ENCODE measurements at regions not wholly inside any gene's neighbourhood (a gene's known extent, or its start where the extent isn't known, plus 50 kb on each side); places are given as distances from the start of the nearest gene placed in this dataset.

DNA sequence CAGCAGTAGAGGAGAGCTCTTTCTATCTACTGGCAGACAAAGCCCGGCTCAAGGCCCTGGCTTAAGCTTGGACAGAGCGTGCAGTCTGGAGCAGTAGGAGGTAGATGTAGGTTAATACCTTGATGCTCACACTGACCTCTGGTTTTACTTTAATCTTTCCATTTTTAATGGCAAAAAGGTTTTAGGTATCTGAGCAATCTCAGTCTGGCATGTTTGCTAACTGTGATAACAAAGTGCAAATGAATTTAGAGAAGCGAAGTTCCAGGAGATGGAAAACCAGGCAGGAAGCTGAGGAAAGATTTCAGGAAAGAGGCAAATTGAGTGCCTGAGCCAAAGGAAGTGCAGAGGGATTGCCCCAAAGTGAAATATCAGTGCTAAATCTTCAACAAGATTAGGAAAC is 356.6 kb downstream of the FOXO1 start:
- no peak for ATAC-seq
- intact Hi-C loops (cut with DNase I): loop anchor here (10.0 kb wide), 2 partner anchors 255 to 355 kb away; partner anchors contain the start of gene FOXO1
- DNase-seq (ENCODE audit: missing footprints): no peak

DNA sequence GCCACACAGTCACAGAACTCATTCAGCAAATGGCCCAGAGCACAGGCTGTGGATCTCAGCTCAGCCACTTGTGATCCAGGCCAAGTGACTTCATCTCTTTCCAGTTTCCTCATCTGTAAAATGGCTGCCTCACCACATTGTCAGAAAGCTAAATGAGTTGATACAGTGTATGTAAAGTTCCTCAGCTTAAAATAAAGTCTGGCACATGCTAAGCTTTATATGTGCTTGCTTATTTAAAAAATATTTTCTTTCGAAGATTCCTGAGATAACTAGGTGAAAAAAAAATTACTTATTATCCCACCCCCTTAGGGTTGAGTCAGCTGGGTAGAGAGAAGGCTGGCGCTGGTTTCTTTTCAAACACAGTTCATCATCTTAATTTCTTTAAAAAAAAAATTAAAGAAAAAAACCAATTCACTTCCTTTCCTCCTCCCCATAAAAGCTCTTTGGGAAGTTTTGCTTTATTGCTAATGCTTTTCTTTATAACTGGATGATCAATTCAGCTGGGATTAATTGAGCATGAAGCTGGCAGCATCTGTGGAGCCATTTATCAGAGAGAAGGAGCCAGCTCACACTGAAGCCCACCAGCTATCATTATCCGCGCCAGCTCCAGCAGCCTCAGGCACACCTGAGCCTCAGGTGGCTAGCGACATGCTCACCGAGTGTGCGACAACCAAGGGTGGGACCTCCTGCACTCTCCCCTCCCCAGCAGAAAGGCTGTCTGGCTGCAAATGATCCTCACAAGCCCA is 354.9 kb downstream of the FOXO1 start:
- ATAC-seq (no peak), DNase-seq (ENCODE audit: missing footprints) (no peak)
- intact Hi-C loops (cut with DNase I): loop anchor here (2.0 to 10.0 kb wide), 3 partner anchors 121 to 353 kb away; partner anchors contain the start of gene FOXO1

DNA sequence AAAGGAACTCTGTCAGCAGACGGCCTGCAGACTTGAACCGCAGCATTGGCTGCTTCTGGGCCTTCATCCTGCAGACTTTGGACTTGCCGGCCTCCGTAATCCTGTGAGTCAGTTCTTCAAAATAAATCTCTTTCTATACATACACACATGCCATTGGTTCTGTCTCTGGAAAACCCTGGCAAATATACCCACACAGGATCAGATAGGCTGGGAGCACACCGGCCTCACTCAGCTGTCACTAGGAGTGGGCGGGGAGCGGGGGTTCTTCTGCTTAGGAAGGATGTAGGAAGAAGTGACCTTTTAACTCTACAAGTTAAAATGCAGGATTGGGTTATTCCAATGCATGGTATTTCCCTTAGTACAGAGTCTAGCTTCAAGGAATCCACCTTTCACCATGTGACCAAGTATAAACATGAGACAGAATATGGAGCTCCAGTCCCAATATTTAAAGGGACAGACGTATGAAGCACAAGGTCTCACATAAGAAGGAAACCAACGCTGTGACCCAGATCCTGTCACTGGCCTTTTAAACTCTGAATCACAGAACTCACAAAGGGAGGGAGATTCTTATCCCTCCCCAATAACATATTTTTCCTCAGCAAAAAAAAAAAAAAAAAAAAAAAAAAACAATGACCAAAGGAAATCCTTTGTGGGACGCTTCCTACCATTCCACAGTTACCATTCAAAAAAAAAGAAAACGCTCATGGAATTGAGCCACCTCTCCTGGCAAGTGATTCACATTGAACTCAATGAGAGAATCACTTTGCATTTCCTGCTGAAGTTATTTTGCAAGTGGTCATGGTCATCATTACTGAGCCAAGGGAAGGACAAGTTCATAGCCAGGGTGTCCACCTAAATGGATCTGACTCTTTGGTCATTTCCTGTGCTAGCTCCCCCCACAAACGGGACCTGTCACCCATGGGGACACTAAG is 352.9 kb downstream of the FOXO1 start:
- intact Hi-C loops (cut with DNase I): loop anchor here (2.0 to 10.0 kb wide), 3 partner anchors 123 to 351 kb away; partner anchors contain the start of gene FOXO1
- DNase-seq (ENCODE audit: missing footprints): no peak
- ATAC-seq: peak; percentile 27

DNA sequence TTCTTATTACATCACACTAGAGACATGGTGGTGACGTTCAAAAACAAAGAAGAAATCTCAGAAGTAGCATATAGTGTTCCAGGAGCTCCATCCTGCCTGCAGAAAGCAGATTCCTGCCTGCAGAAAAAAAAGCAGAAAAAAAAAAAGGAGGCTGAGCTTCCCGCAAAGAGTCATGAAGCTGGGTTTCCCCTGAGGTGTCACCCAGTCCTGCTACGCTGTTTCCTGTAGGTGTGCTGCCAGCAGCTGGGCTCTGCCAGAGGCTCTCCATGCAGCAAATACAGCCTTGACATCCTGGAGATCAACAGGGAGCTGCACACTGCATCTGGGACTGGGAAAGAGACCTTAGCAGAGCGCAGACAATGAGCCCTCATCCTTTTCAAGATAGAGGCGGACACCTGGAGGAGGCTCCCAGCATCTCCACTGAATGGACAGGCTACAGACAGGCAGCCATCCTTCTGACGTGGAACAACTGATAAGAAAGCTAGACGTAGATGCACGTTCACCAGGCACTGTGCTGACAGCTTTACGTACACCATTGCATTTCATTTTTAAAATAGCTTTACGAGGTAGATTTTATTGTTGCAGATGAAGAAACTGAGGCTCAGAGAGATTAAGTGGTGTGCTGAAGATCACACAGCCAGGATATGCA is 350.9 kb downstream of the FOXO1 start:
- no peak for DNase-seq (ENCODE audit: missing footprints)
- intact Hi-C loops (cut with DNase I): loop anchor here (5.0 to 10.0 kb wide), 3 partner anchors 127 to 349 kb away; partner anchors contain the start of gene FOXO1

DNA sequence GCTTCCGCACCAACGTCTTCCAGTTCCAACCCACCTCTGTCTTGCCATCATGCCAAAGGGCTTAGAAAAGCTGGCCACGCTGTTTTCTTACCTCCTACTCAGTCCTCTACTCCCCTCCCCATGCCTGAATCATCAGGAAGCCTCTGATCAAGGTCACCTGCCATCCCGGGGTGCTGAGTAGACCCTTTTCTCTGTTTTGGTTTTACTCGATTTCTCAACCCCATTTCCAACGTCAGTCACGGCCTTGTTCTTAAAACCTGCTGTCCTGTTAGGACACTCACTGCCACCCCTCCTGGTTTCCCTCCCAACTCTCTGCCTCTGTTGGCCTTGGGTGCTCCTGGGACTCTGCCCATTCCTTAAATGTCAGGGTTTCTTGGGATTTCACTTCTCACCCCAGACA is 350.1 kb downstream of the FOXO1 start:
- DNase-seq (ENCODE audit: missing footprints) (no peak), ATAC-seq (no peak)
- intact Hi-C loops (cut with DNase I): loop anchor here (5.0 to 10.0 kb wide), 3 partner anchors 126 to 348 kb away; partner anchors contain the start of gene FOXO1

More for the DNA sequence above, 350.9 kb downstream of the FOXO1 start:
- ATAC-seq: no peak

DNA sequence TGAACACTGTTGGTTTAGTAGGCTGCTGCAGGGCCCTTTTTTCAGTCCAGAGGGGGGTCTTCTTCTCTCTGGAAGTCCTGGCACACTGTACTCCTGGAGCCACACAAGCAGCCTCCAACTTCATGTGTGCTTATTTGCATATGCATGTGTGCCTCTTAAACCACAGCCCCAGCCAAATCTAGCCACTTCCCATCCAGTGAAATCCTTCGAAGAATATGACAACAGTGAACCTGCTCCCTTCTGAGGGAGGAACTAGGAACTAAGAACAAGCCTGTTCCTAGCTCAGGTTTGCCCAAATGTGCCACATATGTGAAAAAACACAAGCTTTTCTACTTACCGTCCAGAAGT is 348.5 kb downstream of the FOXO1 start:
- intact Hi-C loops (cut with DNase I): loop anchor here (5.0 to 10.0 kb wide), 3 partner anchors 124 to 347 kb away; partner anchors contain the start of gene FOXO1
- ATAC-seq (no peak), DNase-seq (ENCODE audit: missing footprints) (no peak)

DNA sequence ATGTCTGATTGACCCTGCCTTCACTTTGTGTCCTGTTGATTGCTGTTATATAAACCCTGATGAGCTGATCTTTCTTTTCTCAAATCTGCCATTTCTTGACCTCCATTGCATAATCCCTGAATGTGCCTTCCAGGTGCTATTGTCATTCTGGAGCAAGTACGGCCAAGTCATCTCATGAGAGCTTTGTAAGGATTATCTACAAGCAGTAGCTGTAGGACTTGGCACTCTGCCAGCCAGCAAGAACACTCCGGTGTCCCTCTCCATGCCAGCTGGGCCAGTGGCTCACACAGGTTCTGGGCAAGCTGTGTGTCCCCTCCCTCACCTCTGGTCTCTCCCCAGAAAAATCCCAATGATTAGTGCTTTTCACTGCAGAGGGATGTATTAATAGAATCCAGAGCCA is 348.1 kb downstream of the FOXO1 start:
- DNase-seq (ENCODE audit: missing footprints) (peak; percentile 70), ATAC-seq (peak; percentile 50)
- intact Hi-C loops (cut with DNase I): loop anchor here (5.0 to 10.0 kb wide), 3 partner anchors 124 to 346 kb away; partner anchors contain the start of gene FOXO1

DNA sequence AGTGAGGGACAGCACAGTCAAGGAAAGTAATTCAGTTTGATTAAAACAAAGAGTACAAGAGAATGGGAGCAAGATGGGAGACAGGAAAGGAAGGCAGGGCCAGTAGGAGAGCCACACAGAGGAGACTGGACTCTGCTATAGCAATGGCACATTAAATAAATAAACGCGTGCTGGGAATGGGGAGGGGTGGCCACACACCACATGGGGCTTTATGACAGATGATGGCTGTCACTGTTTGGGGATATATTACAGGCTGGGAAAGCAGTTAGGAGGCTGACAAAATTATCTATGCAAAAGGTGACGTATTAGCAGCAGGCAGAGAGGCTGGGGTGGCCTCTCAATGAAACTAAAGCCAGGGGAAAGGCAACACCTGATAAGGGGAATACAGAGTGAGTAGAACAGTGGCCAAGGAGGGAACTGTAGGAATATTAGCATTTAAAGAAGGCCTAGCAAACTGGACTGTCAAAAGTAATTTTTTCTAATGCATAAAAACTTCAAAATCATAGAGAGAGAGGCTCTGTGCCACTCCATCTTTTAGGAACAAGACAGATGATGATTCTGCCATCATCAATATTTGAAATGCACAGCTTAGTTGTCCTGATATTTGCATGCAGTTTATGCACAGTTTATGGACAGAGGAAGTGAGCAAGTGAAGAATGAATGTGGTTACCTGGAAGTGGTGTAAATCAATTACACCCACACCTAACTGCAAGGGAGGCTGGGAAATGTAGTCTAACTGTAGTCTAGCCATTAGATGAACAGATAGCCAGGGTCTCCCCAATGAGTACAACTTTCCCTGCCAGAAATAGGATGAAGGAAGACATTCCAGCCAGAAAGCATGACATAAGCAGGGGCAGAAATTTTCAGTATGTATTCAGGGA is 346.5 kb downstream of the FOXO1 start:
- ATAC-seq (no peak), DNase-seq (ENCODE audit: missing footprints) (no peak)
- intact Hi-C loops (cut with DNase I): loop anchor here (5.0 to 10.0 kb wide), 3 partner anchors 122 to 345 kb away; partner anchors contain the start of gene FOXO1

DNA sequence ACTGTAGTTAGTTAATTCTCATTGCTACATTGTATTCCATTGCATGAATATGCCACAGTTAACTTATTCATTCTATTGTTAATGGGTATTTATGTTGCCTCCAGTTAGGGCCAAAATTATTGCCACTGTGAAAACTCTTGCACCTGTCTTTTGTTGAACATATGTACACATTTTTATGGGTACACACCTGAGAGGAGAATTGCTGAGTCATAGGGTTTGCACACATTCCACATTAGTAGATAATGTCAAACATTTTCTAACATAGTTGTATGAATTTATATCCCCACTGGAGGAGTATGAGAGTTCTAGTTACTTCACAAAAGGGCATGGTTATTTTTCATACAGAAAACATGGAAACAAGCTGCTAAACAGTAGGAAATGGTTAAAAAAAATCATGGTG is 338.4 kb downstream of the FOXO1 start:
- ATAC-seq (no peak), DNase-seq (ENCODE audit: missing footprints) (no peak)
- intact Hi-C loops (cut with DNase I): no loop called here

DNA sequence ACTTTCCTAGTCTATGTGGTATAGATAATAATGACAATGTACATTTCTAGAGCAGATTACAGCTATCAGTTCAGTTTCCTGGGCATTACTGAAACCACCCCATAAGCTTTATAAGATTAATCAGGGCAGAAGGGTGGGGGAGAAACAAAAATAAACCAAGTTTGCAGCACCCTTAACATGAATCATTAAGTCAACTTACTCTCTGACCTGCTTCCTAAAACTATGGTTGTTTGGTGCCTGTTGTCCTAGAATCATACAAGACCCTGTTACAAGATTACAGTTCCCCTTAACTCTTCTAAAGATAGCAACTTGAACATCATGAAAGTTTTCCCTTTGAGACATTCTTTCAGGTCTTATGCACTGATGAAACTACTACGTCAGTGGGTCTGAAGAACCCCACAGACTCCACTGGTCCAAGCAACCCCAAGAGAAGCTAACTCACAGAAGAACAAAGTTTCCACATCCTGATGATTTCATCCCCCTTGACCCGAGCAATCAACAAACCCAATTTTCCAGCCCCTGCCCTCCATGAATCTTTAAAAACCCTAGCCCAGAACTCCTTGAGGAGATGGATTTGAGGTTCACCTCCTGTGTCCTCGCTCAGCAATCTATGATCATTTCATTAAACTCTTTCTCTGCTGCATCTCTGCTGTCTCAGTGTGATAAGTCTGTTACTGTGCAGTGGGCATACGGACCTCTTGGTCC is 336.5 kb downstream of the FOXO1 start:
- intact Hi-C loops (cut with DNase I): no loop called here
- ATAC-seq (no peak), DNase-seq (ENCODE audit: missing footprints) (no peak)

DNA sequence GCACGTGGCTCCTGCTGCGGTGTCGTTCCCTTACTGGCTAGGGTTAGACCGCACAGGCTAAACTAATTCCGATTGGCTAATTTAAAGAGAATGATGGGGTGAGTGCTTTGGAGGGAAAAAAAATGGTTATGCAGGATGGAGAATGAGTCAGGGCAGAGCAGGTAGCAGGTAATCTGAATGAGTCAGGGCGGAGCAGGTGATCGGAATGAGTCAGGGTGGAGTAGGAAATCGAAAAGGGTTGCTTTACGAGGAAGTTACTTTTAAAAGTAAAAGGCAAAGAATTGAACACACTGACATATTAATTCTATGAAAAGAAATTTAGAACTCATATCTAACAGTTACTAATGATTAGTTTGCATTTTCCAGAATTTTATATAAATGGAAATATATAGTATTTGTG is 335.5 kb downstream of the FOXO1 start:
- intact Hi-C loops (cut with DNase I): no loop called here
- ATAC-seq (no peak), DNase-seq (ENCODE audit: missing footprints) (no peak)

DNA sequence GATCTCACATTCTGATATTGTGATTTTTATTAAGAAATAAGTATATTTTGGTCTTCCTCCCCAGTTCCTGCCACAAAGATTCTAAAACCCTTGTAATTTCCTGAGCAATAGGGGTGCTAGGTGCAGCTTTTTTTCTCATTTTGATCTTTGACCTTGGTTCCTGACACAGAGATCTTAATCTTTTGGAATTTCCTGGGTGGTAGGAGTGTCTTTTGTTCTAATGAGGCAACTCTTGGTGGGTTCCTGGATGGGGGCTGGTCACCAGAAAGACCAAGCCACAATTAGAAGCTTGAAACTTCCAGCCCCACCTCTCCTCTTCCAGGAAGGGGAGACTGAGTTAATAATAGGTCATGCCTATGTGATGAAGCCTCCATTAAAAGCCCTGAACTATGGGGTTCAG is 334.6 kb downstream of the FOXO1 start:
- ATAC-seq: no peak
- intact Hi-C loops (cut with DNase I): no loop called here
- DNase-seq (ENCODE audit: missing footprints): no peak

DNA sequence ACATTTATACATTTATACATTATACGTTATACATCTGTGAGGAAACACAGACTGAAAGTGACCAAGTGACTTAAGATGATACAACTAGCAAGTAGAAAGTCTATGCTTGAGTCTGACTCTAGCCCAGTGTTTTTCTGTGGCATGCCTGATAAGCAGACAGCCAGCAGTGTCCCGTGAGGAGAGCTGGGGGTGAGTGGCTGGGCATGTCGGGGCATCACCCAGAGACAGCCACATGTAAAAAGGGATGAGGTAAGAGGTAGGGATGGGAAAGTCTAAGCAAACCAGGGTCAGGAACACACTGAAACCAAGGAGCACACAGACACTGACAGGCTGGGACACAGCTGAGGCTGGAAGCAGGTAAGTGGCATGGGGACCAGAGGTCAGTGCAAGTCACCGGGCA is 333.2 kb downstream of the FOXO1 start:
- DNase-seq (ENCODE audit: missing footprints): no peak
- intact Hi-C loops (cut with DNase I): no loop called here
- peak; percentile 75 for ATAC-seq

DNA sequence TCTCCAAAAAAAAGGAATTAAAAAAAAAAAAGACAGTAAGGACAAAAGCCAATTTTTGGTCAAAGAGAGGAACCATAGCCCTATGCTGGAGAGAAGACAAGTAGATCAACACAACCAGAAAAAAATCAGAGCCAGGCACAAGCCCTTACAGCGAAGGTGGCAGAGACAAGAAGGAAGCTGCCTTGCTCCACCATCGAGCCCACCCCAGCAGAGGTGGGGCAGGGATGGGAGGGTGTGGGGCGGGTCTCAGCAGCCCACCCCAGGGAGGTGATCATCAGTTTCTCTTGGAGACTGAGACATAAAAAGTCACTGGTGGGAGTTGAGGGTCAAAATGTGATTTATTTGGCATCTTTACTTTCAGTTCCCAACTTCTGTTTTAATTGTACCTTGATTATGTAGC is 332.4 kb downstream of the FOXO1 start:
- ATAC-seq: no peak
- DNase-seq (ENCODE audit: missing footprints): no peak
- intact Hi-C loops (cut with DNase I): no loop called here

DNA sequence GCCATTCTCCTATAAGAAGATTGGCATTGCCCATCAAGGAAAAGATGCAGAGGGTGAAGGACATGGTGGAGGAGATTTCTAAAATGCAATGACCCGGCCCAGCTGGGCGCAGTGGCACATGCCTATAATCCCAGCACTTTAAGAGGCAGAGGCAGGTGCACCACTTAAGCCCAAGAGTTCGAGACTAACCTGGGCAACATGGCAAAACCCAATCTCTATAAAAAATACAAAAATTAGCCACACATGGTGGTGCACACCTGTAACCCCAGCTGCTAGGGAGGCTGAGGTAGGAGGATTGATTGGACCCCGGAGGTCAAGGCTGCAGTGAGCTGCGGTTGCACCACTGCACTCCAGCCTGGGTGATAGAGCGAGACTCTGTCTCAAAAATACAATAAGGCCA is 331.8 kb downstream of the FOXO1 start:
- intact Hi-C loops (cut with DNase I): loop anchor here (5.0 kb wide), 1 partner anchor 42 kb away; no protein-coding TSS in a partner anchor
- no peak for ATAC-seq
- DNase-seq (ENCODE audit: missing footprints): no peak

DNA sequence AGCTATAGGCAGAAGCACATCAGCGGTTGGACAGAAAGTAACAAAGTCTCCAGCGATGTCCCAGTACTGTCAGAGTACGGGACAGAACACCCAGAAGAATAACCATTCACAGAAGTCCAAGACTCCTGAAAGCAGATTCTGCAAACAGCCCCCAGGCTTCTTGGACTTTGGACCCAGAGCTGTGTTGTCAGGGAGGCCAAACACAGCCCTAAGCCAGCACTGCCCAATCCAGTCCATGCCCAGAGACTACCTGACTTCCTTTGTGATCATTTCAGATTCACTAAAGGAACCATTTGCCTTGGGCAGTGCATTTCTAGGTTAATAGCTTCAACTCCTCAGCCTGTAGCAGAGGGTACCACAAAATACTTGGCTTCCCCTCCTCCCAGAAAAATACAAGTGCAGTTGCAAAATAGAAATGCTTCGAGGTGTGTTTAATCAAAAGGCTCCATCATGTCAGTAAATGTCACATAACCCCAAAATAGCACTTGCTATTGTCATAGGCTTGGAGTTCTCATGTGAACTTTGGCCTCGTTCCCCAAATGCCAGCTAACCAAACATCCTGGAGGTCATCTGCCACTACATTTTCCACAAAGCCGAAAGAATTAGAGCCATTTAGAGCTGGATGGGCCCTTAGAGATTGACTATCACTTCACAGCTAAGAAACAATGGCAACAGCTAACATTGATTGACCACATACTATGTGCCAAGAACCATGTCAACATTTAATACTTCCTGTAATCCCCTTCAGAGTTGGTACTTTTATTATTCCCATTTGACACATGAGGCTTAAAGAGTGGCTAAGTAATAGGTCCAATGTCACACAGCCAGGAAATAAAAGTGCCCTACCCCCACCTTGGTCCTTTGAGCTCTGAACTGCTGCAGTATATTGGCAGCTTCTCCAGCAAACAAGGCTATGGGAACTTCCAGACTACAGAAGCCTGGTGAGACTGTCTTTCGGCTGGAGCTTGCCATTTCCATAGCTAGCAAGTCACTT is 329.9 kb downstream of the FOXO1 start:
- intact Hi-C loops (cut with DNase I): loop anchor here (5.0 kb wide), 1 partner anchor 44 kb away; no protein-coding TSS in a partner anchor
- ATAC-seq (no peak), DNase-seq (ENCODE audit: missing footprints) (no peak)
